ENCODE measurements at regions not wholly inside any gene's neighbourhood (a gene's known extent, or its start where the extent isn't known, plus 50 kb on each side); places are given as distances from the start of the nearest gene placed in this dataset.

DNA sequence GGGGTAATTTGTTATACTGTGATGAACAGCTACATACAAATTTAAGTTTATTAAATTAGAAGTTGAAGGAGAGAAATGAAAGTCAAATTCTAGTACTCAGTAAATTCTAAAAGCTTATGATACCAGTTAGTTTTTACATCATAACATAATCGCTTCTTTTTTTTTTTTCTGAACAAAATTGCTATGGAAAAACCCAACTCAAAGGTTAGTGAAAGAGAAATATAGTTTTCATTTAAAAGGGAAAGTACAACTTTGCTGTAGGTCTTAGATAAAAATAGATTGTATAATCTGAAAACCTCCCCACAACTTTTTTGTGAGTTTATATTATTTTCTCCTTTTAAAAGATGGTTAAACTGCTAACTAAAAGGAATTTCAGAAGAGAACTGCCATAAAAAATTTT lies 53.7 kb upstream of the LRRK2 start:
- TF ChIP-seq CTCF (conservative IDR thresholded peaks at IDR 0.05; ENCODE audit: low read depth, low read length) (no peak), EZH2 (IDR thresholded peaks at IDR 0.05; ENCODE audit: borderline replicate concordance, low read depth, low read length, poor library complexity, severe bottlenecking) (no peak)

Data from A673 (cell line).